K562 (cell line): ENCODE measurements at regions not wholly inside any gene's neighbourhood (a gene's known extent, or its start where the extent isn't known, plus 50 kb on each side); places are given as distances from the start of the nearest gene placed in this dataset.
A peak's percentile ranks its signal among the peaks of the same experiment; 100 is the strongest.

ENCODE experiments used
- CCNT2 ChIP-seq: IDR thresholded peaks from 2 replicates; pipeline ENCODE4 v1.6.1; 2011; ENCODE audit warnings: borderline replicate concordance, low read depth, mild to moderate bottlenecking, moderate library complexity, mixed read lengths, low read length; ENCODE audit not compliant: insufficient read length; ENCODE audit errors: extremely low read depth
- EP300 ChIP-seq: IDR thresholded peaks from 2 replicates; pipeline ENCODE4 v1.6.1; 2012; ENCODE audit warnings: low read length, improper control_type of control experiment
- FOXO4 ChIP-seq: fragments of 450-650 bp; formaldehyde crosslinking; IDR thresholded peaks from 2 replicates; pipeline ENCODE4 v1.4.0; 2020; ENCODE audit warnings: mild to moderate bottlenecking, moderate library complexity
- GTF2A2 ChIP-seq: IDR thresholded peaks from 2 replicates; pipeline ENCODE4 v1.6.1; 2016; ENCODE audit warnings: mild to moderate bottlenecking, missing genetic modification characterization, missing compliant biosample characterization
- HLTF ChIP-seq: fragments of 450-650 bp; IDR thresholded peaks from 2 replicates; pipeline ENCODE4 v1.6.1; 2016
- HNRNPK ChIP-seq: fragments of 200-400 bp; formaldehyde crosslinking; IDR thresholded peaks from one replicate; pipeline ENCODE4 v1.6.1; 2018; ENCODE audit warnings: mild to moderate bottlenecking, low read depth, low read length; ENCODE audit not compliant: poor library complexity, severe bottlenecking
- MEIS2 ChIP-seq: fragments of 450-650 bp; IDR thresholded peaks from 2 replicates; pipeline ENCODE4 v1.6.1; 2014; ENCODE audit warnings: mild to moderate bottlenecking; ENCODE audit not compliant: partially characterized antibody
- MYC ChIP-seq, 2 experiments: fragments of 250-450 bp in 1 of 2; sonication (Bioruptor Pico) in 1 of 2; IDR thresholded peaks; 2 replicates each; pipeline versions ENCODE4 v1.5.1 to v1.6.1; 2012 to 2021; ENCODE audit warnings: low read depth in 2 of 2, borderline replicate concordance in 1 of 2, improper control_type of control experiment in 1 of 2, low read length in 1 of 2, mild to moderate bottlenecking in 1 of 2, moderate library complexity in 1 of 2
- NFE2L1 ChIP-seq: fragments of 450-650 bp; IDR thresholded peaks from 2 replicates; pipeline ENCODE4 v1.6.1; 2016; ENCODE audit warnings: missing genetic modification characterization, low read depth, mild to moderate bottlenecking, missing compliant biosample characterization, moderate library complexity, borderline replicate concordance
- NR2C2 ChIP-seq, 2 experiments: fragments of 200-800 bp in 1 of 2; sonication (Bioruptor generic) in 1 of 2; sonication (generic) in 1 of 2; formaldehyde crosslinking in 1 of 2; IDR thresholded peaks; 2 replicates each; pipeline versions ENCODE4 v1.6.1 to v1.8.0; 2016 to 2022; ENCODE audit warnings: mild to moderate bottlenecking in 1 of 2, missing compliant biosample characterization in 1 of 2, missing genetic modification characterization in 1 of 2, missing genetic modification reagents in 1 of 2
- SRSF3 ChIP-seq: fragments of 200-400 bp; formaldehyde crosslinking; IDR thresholded peaks from 2 replicates; pipeline ENCODE4 v1.6.1; 2016; ENCODE audit warnings: mild to moderate bottlenecking, low read length, moderate library complexity; ENCODE audit not compliant: insufficient read depth
- TRIM28 ChIP-seq: fragments of 450-650 bp; IDR thresholded peaks from 2 replicates; pipeline ENCODE4 v1.6.1; 2017
- USF2 ChIP-seq: sonication (generic); formaldehyde crosslinking; IDR thresholded peaks from 2 replicates; pipeline ENCODE4 v1.5.0; 2020; ENCODE audit warnings: missing genetic modification reagents
- XRCC4 ChIP-seq: IDR thresholded peaks from one replicate; pipeline ENCODE4 v1.6.1; 2011; ENCODE audit not compliant: insufficient read depth, insufficient read length; ENCODE audit errors: extremely low read depth
- ZEB2 ChIP-seq: fragments of 450-650 bp; IDR thresholded peaks from 2 replicates; pipeline ENCODE4 v1.6.1; 2016
- ZNF12 ChIP-seq: sonication (generic); formaldehyde crosslinking; IDR thresholded peaks from 2 replicates; pipeline ENCODE4 v1.4.0; 2020; ENCODE audit warnings: mild to moderate bottlenecking, missing genetic modification reagents
- ZNF232 ChIP-seq: sonication (generic); formaldehyde crosslinking; IDR thresholded peaks from 2 replicates; pipeline ENCODE4 v1.8.0; 2022; ENCODE audit warnings: mild to moderate bottlenecking, missing genetic modification reagents
- ZNF408 ChIP-seq: fragments of 250-450 bp; sonication (Bioruptor Pico); IDR thresholded peaks from 2 replicates; pipeline ENCODE4 v1.4.0; 2020; ENCODE audit warnings: low read depth, mild to moderate bottlenecking, moderate library complexity
- ZSCAN32 ChIP-seq: fragments of 450-650 bp; formaldehyde crosslinking; IDR thresholded peaks from 2 replicates; pipeline ENCODE4 v1.4.0; 2020; ENCODE audit warnings: mild to moderate bottlenecking, moderate library complexity

- TF ChIP-seq FOXO4 (CRISPR knock-in tag): no peak
- TF ChIP-seq SRSF3: no peak
- TF ChIP-seq ZNF408 (CRISPR knock-in tag): no peak
- no peak for TF ChIP-seq HLTF
- no peak for TF ChIP-seq XRCC4
- peak; percentile 85 for TF ChIP-seq MEIS2
- TF ChIP-seq ZNF12: no peak
- TF ChIP-seq HNRNPK: no peak
- TF ChIP-seq USF2 (CRISPR knock-in tag): peak; percentile 37; the same call in 1 of the 2 replicates
- no peak for TF ChIP-seq GTF2A2 (tag)
- no peak for TF ChIP-seq ZNF232 (CRISPR knock-in tag)
- TF ChIP-seq MYC (IDR thresholded peaks at IDR 0.05; ENCODE audit: low read depth, low read length): 0 out of 2 replicates have a peak, but pooled peaks have one; percentile 28
- no peak for TF ChIP-seq MYC (CRISPR knock-in tag; IDR thresholded peaks at IDR 0.05; ENCODE audit: borderline replicate concordance, low read depth)
- peak; percentile 46; the same call in 1 of the 2 replicates for TF ChIP-seq EP300
- no peak for TF ChIP-seq NFE2L1 (tag)
- no peak for TF ChIP-seq ZSCAN32 (CRISPR knock-in tag)
- TF ChIP-seq NR2C2 (CRISPR knock-in tag; IDR thresholded peaks at IDR 0.05): no peak
- TF ChIP-seq NR2C2 (tag; IDR thresholded peaks at IDR 0.05): no peak
- TF ChIP-seq TRIM28: no peak
- no peak for TF ChIP-seq CCNT2
- 0 out of 2 replicates have a peak, but pooled peaks have one; percentile 30 for TF ChIP-seq ZEB2
These were observed 112.9 kb upstream of the JAG1 start (continued) for GRCh38 chr20:10786678-10787077.
